SK-N-MC (cell line): ENCODE measurements at regions not wholly inside any gene's neighbourhood (a gene's known extent, or its start where the extent isn't known, plus 50 kb on each side); places are given as distances from the start of the nearest gene placed in this dataset.

Experiments
- EZH2 ChIP-seq: fragments of 200-600 bp; sonication (generic); IDR thresholded peaks from one replicate; pipeline ENCODE4 v1.6.1; 2017; ENCODE audit warnings: antibody characterized with exemption
- POLR2AphosphoS5 ChIP-seq: IDR thresholded peaks from 2 replicates; pipeline ENCODE4 v1.6.1; 2012; ENCODE audit warnings: mild to moderate bottlenecking, low read depth, low read length, borderline replicate concordance

- TF ChIP-seq EZH2, result no peak
- no peak; the same call in 1 of the 2 replicates for TF ChIP-seq POLR2AphosphoS5
Measured at GRCh38 chr1:98388441-98388840, 273.1 kb upstream of the SNX7 start.
